ENCODE measurements at regions not wholly inside any gene's neighbourhood (a gene's known extent, or its start where the extent isn't known, plus 50 kb on each side); places are given as distances from the start of the nearest gene placed in this dataset.

DNA sequence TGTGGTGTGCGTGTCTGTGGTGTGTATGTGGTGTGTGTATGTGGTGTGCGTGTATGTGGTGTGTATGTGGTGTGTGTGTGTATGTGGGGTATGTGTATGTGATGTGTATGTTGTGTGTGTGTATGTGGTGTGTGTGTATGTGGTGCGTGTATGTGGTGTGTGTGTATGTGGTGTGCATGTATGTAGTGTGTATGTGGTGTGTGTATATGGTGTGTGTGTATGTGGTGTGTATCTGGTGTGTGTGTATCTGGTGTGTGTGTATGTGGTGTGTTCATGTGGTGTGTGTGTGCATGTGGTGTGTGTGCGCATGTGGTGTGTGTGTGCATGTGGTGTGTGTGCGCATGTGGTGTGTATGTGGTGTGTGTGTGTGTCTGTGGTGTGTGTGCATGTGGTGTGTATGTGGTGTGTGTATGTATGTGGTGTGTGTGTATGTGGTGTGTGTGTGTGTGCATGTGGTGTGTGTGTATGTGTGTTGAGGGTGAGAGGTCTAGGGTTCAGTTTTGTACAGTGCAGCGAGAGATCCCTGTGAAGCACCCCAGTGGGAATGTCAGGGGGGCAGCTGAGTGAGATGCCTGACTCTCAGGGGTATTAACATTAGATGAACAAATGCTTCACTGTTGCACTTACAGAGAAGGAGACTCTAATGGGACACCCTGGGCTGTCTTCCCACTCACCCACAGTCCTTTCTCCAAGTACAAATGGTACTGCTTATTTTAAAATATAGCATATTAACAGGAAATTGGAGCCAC lies 61.3 kb upstream of the MEDAG start:
- TF ChIP-seq, protein P1, sequence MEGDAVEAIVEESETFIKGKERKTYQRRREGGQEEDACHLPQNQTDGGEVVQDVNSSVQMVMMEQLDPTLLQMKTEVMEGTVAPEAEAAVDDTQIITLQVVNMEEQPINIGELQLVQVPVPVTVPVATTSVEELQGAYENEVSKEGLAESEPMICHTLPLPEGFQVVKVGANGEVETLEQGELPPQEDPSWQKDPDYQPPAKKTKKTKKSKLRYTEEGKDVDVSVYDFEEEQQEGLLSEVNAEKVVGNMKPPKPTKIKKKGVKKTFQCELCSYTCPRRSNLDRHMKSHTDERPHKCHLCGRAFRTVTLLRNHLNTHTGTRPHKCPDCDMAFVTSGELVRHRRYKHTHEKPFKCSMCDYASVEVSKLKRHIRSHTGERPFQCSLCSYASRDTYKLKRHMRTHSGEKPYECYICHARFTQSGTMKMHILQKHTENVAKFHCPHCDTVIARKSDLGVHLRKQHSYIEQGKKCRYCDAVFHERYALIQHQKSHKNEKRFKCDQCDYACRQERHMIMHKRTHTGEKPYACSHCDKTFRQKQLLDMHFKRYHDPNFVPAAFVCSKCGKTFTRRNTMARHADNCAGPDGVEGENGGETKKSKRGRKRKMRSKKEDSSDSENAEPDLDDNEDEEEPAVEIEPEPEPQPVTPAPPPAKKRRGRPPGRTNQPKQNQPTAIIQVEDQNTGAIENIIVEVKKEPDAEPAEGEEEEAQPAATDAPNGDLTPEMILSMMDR (IDR thresholded peaks at IDR 0.05): no peak
- TF ChIP-seq, protein P2, sequence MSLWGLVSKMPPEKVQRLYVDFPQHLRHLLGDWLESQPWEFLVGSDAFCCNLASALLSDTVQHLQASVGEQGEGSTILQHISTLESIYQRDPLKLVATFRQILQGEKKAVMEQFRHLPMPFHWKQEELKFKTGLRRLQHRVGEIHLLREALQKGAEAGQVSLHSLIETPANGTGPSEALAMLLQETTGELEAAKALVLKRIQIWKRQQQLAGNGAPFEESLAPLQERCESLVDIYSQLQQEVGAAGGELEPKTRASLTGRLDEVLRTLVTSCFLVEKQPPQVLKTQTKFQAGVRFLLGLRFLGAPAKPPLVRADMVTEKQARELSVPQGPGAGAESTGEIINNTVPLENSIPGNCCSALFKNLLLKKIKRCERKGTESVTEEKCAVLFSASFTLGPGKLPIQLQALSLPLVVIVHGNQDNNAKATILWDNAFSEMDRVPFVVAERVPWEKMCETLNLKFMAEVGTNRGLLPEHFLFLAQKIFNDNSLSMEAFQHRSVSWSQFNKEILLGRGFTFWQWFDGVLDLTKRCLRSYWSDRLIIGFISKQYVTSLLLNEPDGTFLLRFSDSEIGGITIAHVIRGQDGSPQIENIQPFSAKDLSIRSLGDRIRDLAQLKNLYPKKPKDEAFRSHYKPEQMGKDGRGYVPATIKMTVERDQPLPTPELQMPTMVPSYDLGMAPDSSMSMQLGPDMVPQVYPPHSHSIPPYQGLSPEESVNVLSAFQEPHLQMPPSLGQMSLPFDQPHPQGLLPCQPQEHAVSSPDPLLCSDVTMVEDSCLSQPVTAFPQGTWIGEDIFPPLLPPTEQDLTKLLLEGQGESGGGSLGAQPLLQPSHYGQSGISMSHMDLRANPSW (CRISPR knock-in tag; conservative IDR thresholded peaks at IDR 0.05; ENCODE audit: low read depth): no peak
- TF ChIP-seq, protein P3, sequence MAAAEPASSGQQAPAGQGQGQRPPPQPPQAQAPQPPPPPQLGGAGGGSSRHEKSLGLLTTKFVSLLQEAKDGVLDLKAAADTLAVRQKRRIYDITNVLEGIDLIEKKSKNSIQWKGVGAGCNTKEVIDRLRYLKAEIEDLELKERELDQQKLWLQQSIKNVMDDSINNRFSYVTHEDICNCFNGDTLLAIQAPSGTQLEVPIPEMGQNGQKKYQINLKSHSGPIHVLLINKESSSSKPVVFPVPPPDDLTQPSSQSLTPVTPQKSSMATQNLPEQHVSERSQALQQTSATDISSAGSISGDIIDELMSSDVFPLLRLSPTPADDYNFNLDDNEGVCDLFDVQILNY (CRISPR knock-in tag; IDR thresholded peaks at IDR 0.05): no peak
- TF ChIP-seq, protein P4, sequence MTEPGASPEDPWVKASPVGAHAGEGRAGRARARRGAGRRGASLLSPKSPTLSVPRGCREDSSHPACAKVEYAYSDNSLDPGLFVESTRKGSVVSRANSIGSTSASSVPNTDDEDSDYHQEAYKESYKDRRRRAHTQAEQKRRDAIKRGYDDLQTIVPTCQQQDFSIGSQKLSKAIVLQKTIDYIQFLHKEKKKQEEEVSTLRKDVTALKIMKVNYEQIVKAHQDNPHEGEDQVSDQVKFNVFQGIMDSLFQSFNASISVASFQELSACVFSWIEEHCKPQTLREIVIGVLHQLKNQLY (CRISPR knock-in tag; IDR thresholded peaks at IDR 0.05): no peak
- TF ChIP-seq SP1 (CRISPR knock-in tag; conservative IDR thresholded peaks at IDR 0.05) (no peak), ZNF232 (CRISPR knock-in tag; IDR thresholded peaks at IDR 0.05) (no peak), ELF4 (CRISPR knock-in tag; IDR thresholded peaks at IDR 0.05; ENCODE audit: low read depth) (no peak), KAT7 (CRISPR knock-in tag; IDR thresholded peaks at IDR 0.05; ENCODE audit: borderline replicate concordance) (no peak)
- TF ChIP-seq, protein P5, sequence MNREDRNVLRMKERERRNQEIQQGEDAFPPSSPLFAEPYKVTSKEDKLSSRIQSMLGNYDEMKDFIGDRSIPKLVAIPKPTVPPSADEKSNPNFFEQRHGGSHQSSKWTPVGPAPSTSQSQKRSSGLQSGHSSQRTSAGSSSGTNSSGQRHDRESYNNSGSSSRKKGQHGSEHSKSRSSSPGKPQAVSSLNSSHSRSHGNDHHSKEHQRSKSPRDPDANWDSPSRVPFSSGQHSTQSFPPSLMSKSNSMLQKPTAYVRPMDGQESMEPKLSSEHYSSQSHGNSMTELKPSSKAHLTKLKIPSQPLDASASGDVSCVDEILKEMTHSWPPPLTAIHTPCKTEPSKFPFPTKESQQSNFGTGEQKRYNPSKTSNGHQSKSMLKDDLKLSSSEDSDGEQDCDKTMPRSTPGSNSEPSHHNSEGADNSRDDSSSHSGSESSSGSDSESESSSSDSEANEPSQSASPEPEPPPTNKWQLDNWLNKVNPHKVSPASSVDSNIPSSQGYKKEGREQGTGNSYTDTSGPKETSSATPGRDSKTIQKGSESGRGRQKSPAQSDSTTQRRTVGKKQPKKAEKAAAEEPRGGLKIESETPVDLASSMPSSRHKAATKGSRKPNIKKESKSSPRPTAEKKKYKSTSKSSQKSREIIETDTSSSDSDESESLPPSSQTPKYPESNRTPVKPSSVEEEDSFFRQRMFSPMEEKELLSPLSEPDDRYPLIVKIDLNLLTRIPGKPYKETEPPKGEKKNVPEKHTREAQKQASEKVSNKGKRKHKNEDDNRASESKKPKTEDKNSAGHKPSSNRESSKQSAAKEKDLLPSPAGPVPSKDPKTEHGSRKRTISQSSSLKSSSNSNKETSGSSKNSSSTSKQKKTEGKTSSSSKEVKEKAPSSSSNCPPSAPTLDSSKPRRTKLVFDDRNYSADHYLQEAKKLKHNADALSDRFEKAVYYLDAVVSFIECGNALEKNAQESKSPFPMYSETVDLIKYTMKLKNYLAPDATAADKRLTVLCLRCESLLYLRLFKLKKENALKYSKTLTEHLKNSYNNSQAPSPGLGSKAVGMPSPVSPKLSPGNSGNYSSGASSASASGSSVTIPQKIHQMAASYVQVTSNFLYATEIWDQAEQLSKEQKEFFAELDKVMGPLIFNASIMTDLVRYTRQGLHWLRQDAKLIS (CRISPR knock-in tag; IDR thresholded peaks at IDR 0.05; ENCODE audit: borderline replicate concordance): no peak

Data from WTC11 (cell line).